ENCODE measurements at regions not wholly inside any gene's neighbourhood (a gene's known extent, or its start where the extent isn't known, plus 50 kb on each side); places are given as distances from the start of the nearest gene placed in this dataset.
A peak's percentile ranks its signal among the peaks of the same experiment; 100 is the strongest.

- intact Hi-C loops (cut with micrococcal nuclease; ENCODE audit: unreplicated experiment) = no loop called here
- no peaks in the 10 kb centered on the region for H3K4me1 Mint-ChIP-seq (ENCODE audit: low read depth, unreplicated experiment)
- H3K36me3 ChIP-seq (ENCODE audit: control insufficient read depth, insufficient read depth, low read length) = no peaks in the 10 kb centered on the region
- no peaks in the 10 kb centered on the region for H3K36me3 Mint-ChIP-seq (ENCODE audit: insufficient read depth, unreplicated experiment)
- H3K9me3 ChIP-seq = no peaks in the 10 kb centered on the region
- no peak overlapping the region for H3K4me3 ChIP-seq (ENCODE audit: low read depth, low read length)
- DNase-seq = no peak
- POLR2A ChIA-PET = no interaction called here
- H3K4me3 Mint-ChIP-seq (ENCODE audit: unreplicated experiment) = no peak overlapping the region
- no peak overlapping the region for H3K27ac Mint-ChIP-seq (ENCODE audit: unreplicated experiment)
- H3K9me3 Mint-ChIP-seq (ENCODE audit: unreplicated experiment) = no peaks in the 10 kb centered on the region
- BruUV-seq (replicated peaks) = no TSS peak
- CTCF ChIA-PET = no interaction called here
- H3K27me3 ChIP-seq (replicated peaks; ENCODE audit: control insufficient read depth, insufficient read depth, low read length) = no peaks in the 10 kb centered on the region
- no peak for TF ChIP-seq CTCF (IDR thresholded peaks at IDR 0.05; ENCODE audit: insufficient read depth in 1 of 2, low read depth in 1 of 2, low read length in 1 of 2, severe bottlenecking in 1 of 2, unreplicated experiment in 1 of 2)
- H3K4me1 ChIP-seq = no peaks in the 10 kb centered on the region
- H3K27me3 Mint-ChIP-seq (ENCODE audit: insufficient read depth, unreplicated experiment) = peaks cover 12% of the 10 kb centered on the region
Observed at GRCh38 chr1:17916702-17917101, 161.6 kb downstream of the ACTL8 start.

GRCh38 chr1:17919525-17920439 is 164.6 kb downstream of the ACTL8 start:
- BruUV-seq (replicated peaks) = no TSS peak
- Histone ChIP-seq H3K36me3 (ENCODE audit: control insufficient read depth, insufficient read depth, low read length) (no peaks in the 10 kb centered on the region), H3K27me3 (replicated peaks; ENCODE audit: control insufficient read depth, insufficient read depth, low read length) (no peaks in the 10 kb centered on the region), H3K4me1 (no peaks in the 10 kb centered on the region), H3K4me3 (ENCODE audit: low read depth, low read length) (no peak overlapping the region), H3K9me3 (no peaks in the 10 kb centered on the region)
- ChIA-PET CTCF (interaction anchor here (0.6 to 0.9 kb wide), 2 partner anchors 54 to 662 kb away, joined by 3 to 4 read pairs; no protein-coding TSS in a partner anchor), POLR2A (no interaction called here)
- Mint-ChIP-seq H3K4me3 (ENCODE audit: unreplicated experiment) (no peak overlapping the region), H3K4me1 (ENCODE audit: low read depth, unreplicated experiment) (no peaks in the 10 kb centered on the region), H3K9me3 (ENCODE audit: unreplicated experiment) (no peaks in the 10 kb centered on the region), H3K36me3 (ENCODE audit: insufficient read depth, unreplicated experiment) (no peaks in the 10 kb centered on the region), H3K27ac (ENCODE audit: unreplicated experiment) (no peak overlapping the region), H3K27me3 (ENCODE audit: insufficient read depth, unreplicated experiment) (peaks cover 3% of the 10 kb centered on the region)
- intact Hi-C loops (cut with micrococcal nuclease; ENCODE audit: unreplicated experiment) = loop anchor here (5.0 to 10.0 kb wide), 2 partner anchors 78 to 175 kb away; no protein-coding TSS in a partner anchor
- DNase-seq = peak; percentile 43 to 44
- peak; percentile 37 to 50 for TF ChIP-seq CTCF (IDR thresholded peaks at IDR 0.05; ENCODE audit: insufficient read depth in 1 of 2, low read depth in 1 of 2, low read length in 1 of 2, severe bottlenecking in 1 of 2, unreplicated experiment in 1 of 2)

- H3K27me3 ChIP-seq (replicated peaks; ENCODE audit: control insufficient read depth, insufficient read depth, low read length) = no peaks in the 10 kb centered on the region
- Mint-ChIP-seq H3K4me3 (ENCODE audit: unreplicated experiment) (no peak overlapping the region), H3K27me3 (ENCODE audit: insufficient read depth, unreplicated experiment) (no peaks in the 10 kb centered on the region), H3K36me3 (ENCODE audit: insufficient read depth, unreplicated experiment) (no peaks in the 10 kb centered on the region), H3K27ac (ENCODE audit: unreplicated experiment) (no peak overlapping the region), H3K4me1 (ENCODE audit: low read depth, unreplicated experiment) (no peaks in the 10 kb centered on the region), H3K9me3 (ENCODE audit: unreplicated experiment) (no peaks in the 10 kb centered on the region)
- H3K4me3 ChIP-seq (ENCODE audit: low read depth, low read length) = no peak overlapping the region
- no peaks in the 10 kb centered on the region for H3K9me3 ChIP-seq
- ChIA-PET POLR2A (no interaction called here), CTCF (no interaction called here)
- TF ChIP-seq CTCF (IDR thresholded peaks at IDR 0.05; ENCODE audit: insufficient read depth in 1 of 2, low read depth in 1 of 2, low read length in 1 of 2, severe bottlenecking in 1 of 2, unreplicated experiment in 1 of 2) = no peak
- no TSS peak for BruUV-seq (replicated peaks)
- no peaks in the 10 kb centered on the region for H3K4me1 ChIP-seq
- H3K36me3 ChIP-seq (ENCODE audit: control insufficient read depth, insufficient read depth, low read length) = no peaks in the 10 kb centered on the region
- no peak for DNase-seq
- intact Hi-C loops (cut with micrococcal nuclease; ENCODE audit: unreplicated experiment) = loop anchor here (5.0 to 10.0 kb wide), 2 partner anchors 76 to 174 kb away; no protein-coding TSS in a partner anchor
Observed at GRCh38 chr1:17920881-17921640, 165.9 kb downstream of the ACTL8 start.

All from Caco-2 (cell line).